Right cardiac atrium (tissue), 5 donors: ENCODE measurements at regions not wholly inside any gene's neighbourhood (a gene's known extent, or its start where the extent isn't known, plus 50 kb on each side); places are given as distances from the start of the nearest gene placed in this dataset.
A peak's percentile ranks its signal among the peaks of the same experiment; 100 is the strongest.

Experiments
- ATAC-seq, 2 donors: fragments of 200-7000 bp; cut with Tn5 transposase; one replicate each; pipeline versions ENCODE4 v1.8.0 to v1.9.1; 2020; ENCODE audit warnings: moderate library complexity in 2 of 2, mild to moderate bottlenecking in 1 of 2
- DNase-seq, 3 donors: peaks; one replicate each; pipeline ENCODE4 v3.0.0-alpha.2; 2020
- H3K27ac ChIP-seq: one replicate; pipeline ENCODE4 v1.5.1; 2013; ENCODE audit warnings: mild to moderate bottlenecking, low read length, control low read depth, moderate library complexity
- H3K27me3 ChIP-seq: one replicate; pipeline ENCODE4 v1.6.1; 2013; ENCODE audit not compliant: control insufficient read depth, insufficient read depth
- H3K4me1 ChIP-seq: one replicate; pipeline ENCODE4 v1.6.1; 2013; ENCODE audit warnings: low read length; ENCODE audit not compliant: control insufficient read depth, insufficient read depth
- H3K4me3 ChIP-seq: one replicate; pipeline ENCODE4 v1.5.1; 2013; ENCODE audit warnings: low read length, control low read depth
- H3K9me3 ChIP-seq: one replicate; pipeline ENCODE4 v1.6.1; 2013; ENCODE audit warnings: low read length; ENCODE audit not compliant: control insufficient read depth
- WGBS: extraction: QIAGEN DNeasy Blood & Tissue Kit; methylation state at CpG from one replicate; pipeline ENCODE4 v1.1.7; 2013; 5-methylcytosine and 5-hydroxymethylcytosine counted together
- intact Hi-C, 4 donors: fragments of 100-400 bp; cut with DNase I; formaldehyde crosslinking; loops; one replicate each; pipeline versions ENCODE4 v1.11.0 to v1.14.0; 2022 to 2023
- donor health status: healthy with polysubstance abuse.
- donor health status: DM: no; HTN: yes; CAD: no.
- donor health status: DM: no; HTN: no; CAD: no.
- donor health status: DM: no; HTN: yes; CAD: no; lungs with severe emphysema.
- donor health status: DM: yes; HTN: yes; CAD: no.

GRCh38 chr1:79792219-79792930 lies 785.8 kb upstream of the ADGRL4 start:
- WGBS, result 23% methylated on average over 4 of the region's 4 CpGs

GRCh38 chr1:79791488-79792218 lies 785.1 kb upstream of the ADGRL4 start:
- intact Hi-C loops, result no loop called here
- H3K9me3 ChIP-seq, result no peaks in the 10 kb centered on the region
- ATAC-seq, result no peak
- H3K27me3 ChIP-seq, result no peaks in the 10 kb centered on the region
- H3K4me1 ChIP-seq, result no peaks in the 10 kb centered on the region
- no peak overlapping the region for H3K4me3 ChIP-seq
- no peak overlapping the region for H3K27ac ChIP-seq
- 50% methylated on average over 5 of the region's 5 CpGs for WGBS
- DNase-seq, result no peak

More at GRCh38 chr1:79792219-79792930, 785.8 kb upstream of the ADGRL4 start:
- intact Hi-C loops, result no loop called here
- ATAC-seq (peak; percentile 66 to 77), DNase-seq (no peak)
- H3K27ac ChIP-seq, result no peak overlapping the region
- H3K4me1 ChIP-seq, result no peaks in the 10 kb centered on the region
- H3K9me3 ChIP-seq, result no peaks in the 10 kb centered on the region
- H3K27me3 ChIP-seq, result no peaks in the 10 kb centered on the region
- H3K4me3 ChIP-seq, result no peak overlapping the region

GRCh38 chr1:79790950-79791349 lies 784.4 kb upstream of the ADGRL4 start:
- DNase-seq, result no peak
- WGBS, result 46% methylated on average over 1 of the region's 1 CpG
- H3K4me1 ChIP-seq, result no peaks in the 10 kb centered on the region
- no peak overlapping the region for H3K27ac ChIP-seq
- ATAC-seq, result no peak
- no peaks in the 10 kb centered on the region for H3K9me3 ChIP-seq
- no peak overlapping the region for H3K4me3 ChIP-seq
- intact Hi-C loops, result no loop called here
- H3K27me3 ChIP-seq, result no peaks in the 10 kb centered on the region

GRCh38 chr1:79787631-79788030 lies 781.1 kb upstream of the ADGRL4 start:
- DNase-seq (no peak), ATAC-seq (no peak)
- Histone ChIP-seq H3K4me1 (no peaks in the 10 kb centered on the region), H3K27ac (no peak overlapping the region), H3K4me3 (no peak overlapping the region), H3K27me3 (no peaks in the 10 kb centered on the region), H3K9me3 (no peaks in the 10 kb centered on the region)
- intact Hi-C loops, result no loop called here
- WGBS, result 79% methylated on average over 4 of the region's 4 CpGs

GRCh38 chr1:79785964-79786363 lies 779.4 kb upstream of the ADGRL4 start:
- H3K27me3 ChIP-seq, result no peaks in the 10 kb centered on the region
- no peak overlapping the region for H3K27ac ChIP-seq
- H3K4me3 ChIP-seq, result no peak overlapping the region
- ATAC-seq (no peak), DNase-seq (no peak)
- 95% methylated on average over 1 of the region's 1 CpG for WGBS
- intact Hi-C loops, result no loop called here
- no peaks in the 10 kb centered on the region for H3K9me3 ChIP-seq
- H3K4me1 ChIP-seq, result no peaks in the 10 kb centered on the region

GRCh38 chr1:79785561-79785960 lies 779.0 kb upstream of the ADGRL4 start:
- 35% methylated on average over 4 of the region's 4 CpGs for WGBS
- no peaks in the 10 kb centered on the region for H3K27me3 ChIP-seq
- no peaks in the 10 kb centered on the region for H3K9me3 ChIP-seq
- no peak overlapping the region for H3K4me3 ChIP-seq
- no peaks in the 10 kb centered on the region for H3K4me1 ChIP-seq
- ATAC-seq (no peak), DNase-seq (no peak)
- H3K27ac ChIP-seq, result no peak overlapping the region
- intact Hi-C loops, result no loop called here

- no peak overlapping the region for H3K27ac ChIP-seq
- no peak overlapping the region for H3K4me3 ChIP-seq
- intact Hi-C loops, result no loop called here
- H3K9me3 ChIP-seq, result no peaks in the 10 kb centered on the region
- no peaks in the 10 kb centered on the region for H3K27me3 ChIP-seq
- H3K4me1 ChIP-seq, result no peaks in the 10 kb centered on the region
- no peak for ATAC-seq
- 87% methylated on average over 3 of the region's 3 CpGs for WGBS
- DNase-seq, result no peak
Measured at GRCh38 chr1:79781261-79781660, 774.7 kb upstream of the ADGRL4 start.

GRCh38 chr1:79777481-79778219 lies 771.1 kb upstream of the ADGRL4 start:
- H3K4me1 ChIP-seq, result no peaks in the 10 kb centered on the region
- H3K27me3 ChIP-seq, result no peaks in the 10 kb centered on the region
- H3K27ac ChIP-seq, result no peak overlapping the region
- WGBS, result 45% methylated on average over 2 of the region's 2 CpGs
- H3K4me3 ChIP-seq, result no peak overlapping the region
- ATAC-seq, result no peak
- intact Hi-C loops, result no loop called here
- H3K9me3 ChIP-seq, result no peaks in the 10 kb centered on the region
- DNase-seq, result no peak

- DNase-seq, result no peak
- H3K4me1 ChIP-seq, result no peaks in the 10 kb centered on the region
- no peak for ATAC-seq
- intact Hi-C loops, result no loop called here
- no peaks in the 10 kb centered on the region for H3K27me3 ChIP-seq
- no peak overlapping the region for H3K4me3 ChIP-seq
- WGBS, result 83% methylated on average over 2 of the region's 2 CpGs
- H3K9me3 ChIP-seq, result no peaks in the 10 kb centered on the region
- H3K27ac ChIP-seq, result no peak overlapping the region
Measured at GRCh38 chr1:79775402-79775801, 768.9 kb upstream of the ADGRL4 start.

GRCh38 chr1:79773385-79773784 lies 766.9 kb upstream of the ADGRL4 start:
- Histone ChIP-seq H3K9me3 (no peaks in the 10 kb centered on the region), H3K4me1 (no peaks in the 10 kb centered on the region), H3K27ac (no peak overlapping the region), H3K4me3 (no peak overlapping the region), H3K27me3 (no peaks in the 10 kb centered on the region)
- DNase-seq (no peak), ATAC-seq (no peak)
- 73% methylated on average over 2 of the region's 2 CpGs for WGBS
- intact Hi-C loops, result no loop called here

GRCh38 chr1:79762461-79762860 lies 755.9 kb upstream of the ADGRL4 start:
- DNase-seq (no peak), ATAC-seq (no peak)
- Histone ChIP-seq H3K4me3 (no peak overlapping the region), H3K4me1 (peaks cover 1% of the 10 kb centered on the region), H3K9me3 (no peaks in the 10 kb centered on the region), H3K27ac (no peak overlapping the region), H3K27me3 (no peaks in the 10 kb centered on the region)
- intact Hi-C loops, result no loop called here
